ENCODE measurements at regions not wholly inside any gene's neighbourhood (a gene's known extent, or its start where the extent isn't known, plus 50 kb on each side); places are given as distances from the start of the nearest gene placed in this dataset.

GRCh38 chrX:141969706-141970105 lies 66.0 kb downstream of the MAGEC1 start:
- TF ChIP-seq, protein P1, sequence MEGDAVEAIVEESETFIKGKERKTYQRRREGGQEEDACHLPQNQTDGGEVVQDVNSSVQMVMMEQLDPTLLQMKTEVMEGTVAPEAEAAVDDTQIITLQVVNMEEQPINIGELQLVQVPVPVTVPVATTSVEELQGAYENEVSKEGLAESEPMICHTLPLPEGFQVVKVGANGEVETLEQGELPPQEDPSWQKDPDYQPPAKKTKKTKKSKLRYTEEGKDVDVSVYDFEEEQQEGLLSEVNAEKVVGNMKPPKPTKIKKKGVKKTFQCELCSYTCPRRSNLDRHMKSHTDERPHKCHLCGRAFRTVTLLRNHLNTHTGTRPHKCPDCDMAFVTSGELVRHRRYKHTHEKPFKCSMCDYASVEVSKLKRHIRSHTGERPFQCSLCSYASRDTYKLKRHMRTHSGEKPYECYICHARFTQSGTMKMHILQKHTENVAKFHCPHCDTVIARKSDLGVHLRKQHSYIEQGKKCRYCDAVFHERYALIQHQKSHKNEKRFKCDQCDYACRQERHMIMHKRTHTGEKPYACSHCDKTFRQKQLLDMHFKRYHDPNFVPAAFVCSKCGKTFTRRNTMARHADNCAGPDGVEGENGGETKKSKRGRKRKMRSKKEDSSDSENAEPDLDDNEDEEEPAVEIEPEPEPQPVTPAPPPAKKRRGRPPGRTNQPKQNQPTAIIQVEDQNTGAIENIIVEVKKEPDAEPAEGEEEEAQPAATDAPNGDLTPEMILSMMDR (conservative IDR thresholded peaks at IDR 0.05; ENCODE audit: control insufficient read depth, insufficient read depth, low read depth, low read length), result no peak
- DNase-seq (ENCODE audit: low read depth), result no peak
- H3K4me3 ChIP-seq (ENCODE audit: control insufficient read depth, low read depth, low read length), result no peak overlapping the region

GRCh38 chrX:141960578-141960977 lies 56.9 kb downstream of the MAGEC1 start:
- no peak for DNase-seq (ENCODE audit: low read depth)
- TF ChIP-seq, protein P1 (conservative IDR thresholded peaks at IDR 0.05; ENCODE audit: control insufficient read depth, insufficient read depth, low read depth, low read length), result no peak
- H3K4me3 ChIP-seq (ENCODE audit: control insufficient read depth, low read depth, low read length), result no peak overlapping the region

Data from fibroblast of mammary gland (primary cell).